ENCODE measurements at regions not wholly inside any gene's neighbourhood (a gene's known extent, or its start where the extent isn't known, plus 50 kb on each side); places are given as distances from the start of the nearest gene placed in this dataset.
A peak's percentile ranks its signal among the peaks of the same experiment; 100 is the strongest.

GRCh38 chr12:87827638-87828264 is 201.4 kb downstream of the C12orf50 start:
- H3K27ac Mint-ChIP-seq (ENCODE audit: unreplicated experiment): no peak overlapping the region
- no peak for DNase-seq (ENCODE audit: low spot score)

GRCh38 chr12:87822923-87823322 is 206.3 kb downstream of the C12orf50 start:
- Mint-ChIP-seq H3K4me1 (ENCODE audit: unreplicated experiment) (peaks cover 11% of the 10 kb centered on the region), H3K27me3 (ENCODE audit: unreplicated experiment) (no peaks in the 10 kb centered on the region), H3K36me3 (ENCODE audit: low read depth, unreplicated experiment) (no peaks in the 10 kb centered on the region), H3K9me3 (ENCODE audit: unreplicated experiment) (no peaks in the 10 kb centered on the region), H3K27ac (ENCODE audit: unreplicated experiment) (no peak overlapping the region), H3K4me3 (ENCODE audit: unreplicated experiment) (no peak overlapping the region)
- no peak for DNase-seq (ENCODE audit: low spot score)
- no peak for TF ChIP-seq CTCF (IDR thresholded peaks at IDR 0.05; ENCODE audit: unreplicated experiment)

More at GRCh38 chr12:87827638-87828264, 201.4 kb downstream of the C12orf50 start:
- Mint-ChIP-seq H3K4me3 (ENCODE audit: unreplicated experiment) (no peak overlapping the region), H3K4me1 (ENCODE audit: unreplicated experiment) (no peaks in the 10 kb centered on the region), H3K36me3 (ENCODE audit: low read depth, unreplicated experiment) (no peaks in the 10 kb centered on the region), H3K27me3 (ENCODE audit: unreplicated experiment) (no peaks in the 10 kb centered on the region), H3K9me3 (ENCODE audit: unreplicated experiment) (no peaks in the 10 kb centered on the region)
- no peak for TF ChIP-seq CTCF (IDR thresholded peaks at IDR 0.05; ENCODE audit: unreplicated experiment)

GRCh38 chr12:87820524-87821202 is 208.5 kb downstream of the C12orf50 start:
- TF ChIP-seq CTCF (IDR thresholded peaks at IDR 0.05; ENCODE audit: unreplicated experiment): no peak
- H3K36me3 Mint-ChIP-seq (ENCODE audit: low read depth, unreplicated experiment): no peaks in the 10 kb centered on the region

GRCh38 chr12:87818441-87818840 is 210.8 kb downstream of the C12orf50 start:
- TF ChIP-seq CTCF (IDR thresholded peaks at IDR 0.05; ENCODE audit: unreplicated experiment): no peak
- no peaks in the 10 kb centered on the region for H3K9me3 Mint-ChIP-seq (ENCODE audit: unreplicated experiment)
- H3K4me1 Mint-ChIP-seq (ENCODE audit: unreplicated experiment): peaks cover 11% of the 10 kb centered on the region
- no peak overlapping the region for H3K27ac Mint-ChIP-seq (ENCODE audit: unreplicated experiment)
- H3K36me3 Mint-ChIP-seq (ENCODE audit: low read depth, unreplicated experiment): no peaks in the 10 kb centered on the region
- no peak for DNase-seq (ENCODE audit: low spot score)
- H3K27me3 Mint-ChIP-seq (ENCODE audit: unreplicated experiment): no peaks in the 10 kb centered on the region
- H3K4me3 Mint-ChIP-seq (ENCODE audit: unreplicated experiment): no peak overlapping the region

More at GRCh38 chr12:87820524-87821202, 208.5 kb downstream of the C12orf50 start:
- DNase-seq (ENCODE audit: low spot score): no peak
- no peaks in the 10 kb centered on the region for H3K9me3 Mint-ChIP-seq (ENCODE audit: unreplicated experiment)
- peaks cover 11% of the 10 kb centered on the region for H3K4me1 Mint-ChIP-seq (ENCODE audit: unreplicated experiment)
- peak overlapping the region; percentile 11 for H3K27ac Mint-ChIP-seq (ENCODE audit: unreplicated experiment)
- H3K27me3 Mint-ChIP-seq (ENCODE audit: unreplicated experiment): no peaks in the 10 kb centered on the region
- H3K4me3 Mint-ChIP-seq (ENCODE audit: unreplicated experiment): no peak overlapping the region
